ENCODE measurements at regions not wholly inside any gene's neighbourhood (a gene's known extent, or its start where the extent isn't known, plus 50 kb on each side); places are given as distances from the start of the nearest gene placed in this dataset.
"Not testable (repeated sequence)": the region's sequence is repeated elsewhere in the genome, so short reads cannot be mapped to it uniquely, and the experiment has no call there.

- not testable (repeated sequence) for TF ChIP-seq TAF1 (IDR thresholded peaks at IDR 0.05; ENCODE audit: control insufficient read depth, extremely low read depth, insufficient read depth, low read length, severe bottlenecking); FOXP4 (CRISPR knock-in tag; IDR thresholded peaks at IDR 0.05; ENCODE audit: borderline replicate concordance); KLF10 (CRISPR knock-in tag; IDR thresholded peaks at IDR 0.05); MXI1 (IDR thresholded peaks at IDR 0.05; ENCODE audit: low read depth, low read length)
Measured at GRCh38 chr16:88156640-88157283, 205.5 kb downstream of the BANP start.

Data from K562 (cell line).